ENCODE measurements at regions not wholly inside any gene's neighbourhood (a gene's known extent, or its start where the extent isn't known, plus 50 kb on each side); places are given as distances from the start of the nearest gene placed in this dataset.

- no peak for TF ChIP-seq TAF1 (IDR thresholded peaks at IDR 0.05; ENCODE audit: borderline replicate concordance, low read depth, low read length)
- TF ChIP-seq POLR2A (IDR thresholded peaks at IDR 0.05; ENCODE audit: low read depth, low read length) = no peak
Observed at GRCh38 chr12:90126125-90126524, 417.5 kb upstream of the ATP2B1 start.
